Stimulated activated effector memory CD8-positive, alpha-beta T cell treated with anti-CD3 and anti-CD28 coated beads, Interleukin-12 subunit alpha, Interleukin-12 subunit beta, amount 100 ng/mL, for 72 hours (primary cell): ENCODE measurements at regions not wholly inside any gene's neighbourhood (a gene's known extent, or its start where the extent isn't known, plus 50 kb on each side); places are given as distances from the start of the nearest gene placed in this dataset.

ENCODE experiments used
- ATAC-seq: fragments of 150-1000 bp; cut with Tn5 transposase; 2 replicates; pipeline ENCODE4 v1.10.0; 2021
- DNase-seq, 2 donors: peaks; one replicate each; pipeline ENCODE4 v3.0.0; 2021 to 2022; ENCODE audit warnings: low spot score in 2 of 2
- H3K27ac Mint-ChIP-seq: one replicate; pipeline ENCODE4 v1.8.0; 2022; ENCODE audit warnings: mild to moderate bottlenecking, mixed read lengths
- H3K36me3 Mint-ChIP-seq: one replicate; pipeline ENCODE4 v1.8.0; 2022; ENCODE audit warnings: mild to moderate bottlenecking, mixed read lengths
- H3K4me1 Mint-ChIP-seq: one replicate; pipeline ENCODE4 v1.8.0; 2022; ENCODE audit warnings: mixed read lengths
- H3K4me3 Mint-ChIP-seq: one replicate; pipeline ENCODE4 v1.8.0; 2022; ENCODE audit warnings: mild to moderate bottlenecking, mixed read lengths
- H3K9me3 Mint-ChIP-seq: one replicate; pipeline ENCODE4 v1.8.0; 2022; ENCODE audit warnings: mixed read lengths

DNA sequence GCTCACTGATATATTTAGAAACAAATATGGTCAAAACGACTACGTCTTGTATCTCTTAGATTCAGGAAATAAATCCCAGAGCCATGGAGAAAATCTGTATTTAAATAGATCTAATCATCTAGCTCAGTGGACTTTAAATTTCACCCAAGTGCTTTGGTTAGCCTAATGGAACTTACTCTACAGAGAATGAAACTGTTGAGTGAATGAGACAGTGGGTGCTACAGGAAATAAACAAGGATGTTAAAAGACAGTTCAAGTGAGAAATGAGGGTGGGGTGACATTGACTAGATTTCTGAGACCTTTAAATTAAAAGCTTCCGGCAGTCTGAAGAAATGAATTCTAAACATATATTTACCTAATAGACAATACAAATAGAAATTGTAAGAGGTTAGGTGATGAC is 2197.0 kb downstream of the ARAP2 start:
- no peak for ATAC-seq
- no peak for DNase-seq
- Mint-ChIP-seq H3K27ac (no peak overlapping the region), H3K4me3 (no peak overlapping the region), H3K4me1 (no peaks in the 10 kb centered on the region), H3K9me3 (peaks cover 17% of the 10 kb centered on the region), H3K36me3 (no peaks in the 10 kb centered on the region)

DNA sequence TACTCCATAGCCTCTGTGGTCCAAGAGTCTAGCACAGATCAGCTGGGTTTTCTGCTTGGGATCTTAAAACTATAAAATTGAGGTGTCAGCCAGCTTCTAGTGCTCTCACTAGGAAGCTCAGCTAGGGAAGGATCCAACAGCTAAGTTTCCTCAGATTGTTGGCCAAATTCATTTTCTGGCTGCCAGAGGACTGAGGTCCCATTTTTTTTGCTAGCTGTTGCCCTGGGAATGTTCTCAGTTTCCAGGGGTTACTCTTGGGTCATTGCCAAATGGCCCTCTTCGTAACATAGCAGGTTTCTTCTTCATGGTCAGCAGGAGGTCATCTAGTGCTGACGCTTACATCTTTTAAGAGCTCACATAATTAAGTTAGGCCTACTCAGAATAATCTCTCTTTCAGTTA is 2178.2 kb downstream of the ARAP2 start:
- ATAC-seq (no peak), DNase-seq (no peak)
- Mint-ChIP-seq H3K36me3 (no peaks in the 10 kb centered on the region), H3K4me1 (no peaks in the 10 kb centered on the region), H3K27ac (no peak overlapping the region), H3K4me3 (no peak overlapping the region), H3K9me3 (peaks cover 11% of the 10 kb centered on the region)

DNA sequence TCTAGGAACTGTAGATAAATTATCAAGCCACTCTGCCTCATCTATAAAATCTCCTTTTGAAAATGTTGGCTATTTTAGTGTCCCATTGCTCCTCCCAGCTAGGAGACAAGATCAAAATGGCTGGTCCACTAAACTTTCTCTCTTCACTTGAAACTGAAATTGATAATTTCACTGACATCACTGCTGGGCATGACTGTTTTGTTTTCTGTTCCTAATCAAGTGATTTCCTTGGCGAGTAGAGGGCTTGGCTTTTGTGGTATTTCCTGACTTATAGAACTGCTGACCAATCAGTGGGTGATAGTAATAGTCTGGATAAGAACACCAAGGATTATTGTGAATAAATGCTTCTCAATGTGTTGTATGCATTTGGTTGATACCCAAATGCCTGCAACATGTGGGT is 2152.9 kb downstream of the ARAP2 start:
- Mint-ChIP-seq H3K4me3 (no peak overlapping the region), H3K27ac (no peak overlapping the region), H3K4me1 (no peaks in the 10 kb centered on the region), H3K9me3 (peaks cover 14% of the 10 kb centered on the region), H3K36me3 (no peaks in the 10 kb centered on the region)
- DNase-seq (no peak), ATAC-seq (no peak)

GRCh38 chr4:34094114-34094513 is 2150.2 kb downstream of the ARAP2 start:
- Mint-ChIP-seq H3K4me1 (no peaks in the 10 kb centered on the region), H3K9me3 (peaks cover 12% of the 10 kb centered on the region), H3K36me3 (no peaks in the 10 kb centered on the region), H3K27ac (no peak overlapping the region), H3K4me3 (no peak overlapping the region)
- ATAC-seq (no peak), DNase-seq (no peak)

- DNase-seq = no peak
- peaks cover 15% of the 10 kb centered on the region for H3K9me3 Mint-ChIP-seq
These were observed 2139.0 kb downstream of the ARAP2 start for GRCh38 chr4:34105311-34105710.

DNA sequence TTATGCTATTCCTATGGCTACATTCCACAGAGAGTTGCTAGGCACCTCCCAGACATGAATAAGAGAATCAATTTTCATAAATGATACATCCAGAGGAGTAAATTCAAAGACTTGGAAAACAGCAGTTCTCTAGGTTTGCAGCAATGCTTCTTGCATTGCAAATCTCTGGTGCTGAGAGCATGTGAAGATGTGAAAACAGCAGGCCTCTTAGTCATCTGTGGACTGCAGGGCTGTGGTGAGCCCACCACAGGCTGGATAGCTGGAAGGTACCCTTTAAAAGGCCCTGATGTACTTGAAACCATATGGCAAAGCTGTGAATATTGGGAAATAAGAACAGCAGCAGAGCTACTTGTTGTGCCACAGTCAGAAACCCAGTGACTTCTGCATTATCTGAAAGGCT is 2135.9 kb downstream of the ARAP2 start:
- peaks cover 12% of the 10 kb centered on the region for H3K9me3 Mint-ChIP-seq
- DNase-seq = no peak
- H3K36me3 Mint-ChIP-seq = no peaks in the 10 kb centered on the region
- H3K4me3 Mint-ChIP-seq = no peak overlapping the region
- no peak overlapping the region for H3K27ac Mint-ChIP-seq
- ATAC-seq = no peak
- no peaks in the 10 kb centered on the region for H3K4me1 Mint-ChIP-seq

More at GRCh38 chr4:34105311-34105710, 2139.0 kb downstream of the ARAP2 start:
- H3K27ac Mint-ChIP-seq = no peak overlapping the region
- H3K4me3 Mint-ChIP-seq = no peak overlapping the region
- H3K4me1 Mint-ChIP-seq = no peaks in the 10 kb centered on the region
- no peaks in the 10 kb centered on the region for H3K36me3 Mint-ChIP-seq
- ATAC-seq = no peak

- Mint-ChIP-seq H3K9me3 (peaks cover 5% of the 10 kb centered on the region), H3K36me3 (no peaks in the 10 kb centered on the region), H3K4me1 (no peaks in the 10 kb centered on the region), H3K4me3 (no peak overlapping the region), H3K27ac (no peak overlapping the region)
- no peak for DNase-seq
- ATAC-seq = no peak
These were observed 2131.7 kb downstream of the ARAP2 start for GRCh38 chr4:34112573-34112972.

- H3K4me3 Mint-ChIP-seq = no peak overlapping the region
- H3K9me3 Mint-ChIP-seq = peaks cover 23% of the 10 kb centered on the region
- no peak for DNase-seq
- H3K36me3 Mint-ChIP-seq = no peaks in the 10 kb centered on the region
- no peak overlapping the region for H3K27ac Mint-ChIP-seq
- H3K4me1 Mint-ChIP-seq = no peaks in the 10 kb centered on the region
- no peak for ATAC-seq
These were observed 2105.9 kb downstream of the ARAP2 start for GRCh38 chr4:34138385-34138784.

GRCh38 chr4:34139346-34139745 is 2105.0 kb downstream of the ARAP2 start:
- H3K4me1 Mint-ChIP-seq = no peaks in the 10 kb centered on the region
- no peak for ATAC-seq
- DNase-seq = no peak

DNA sequence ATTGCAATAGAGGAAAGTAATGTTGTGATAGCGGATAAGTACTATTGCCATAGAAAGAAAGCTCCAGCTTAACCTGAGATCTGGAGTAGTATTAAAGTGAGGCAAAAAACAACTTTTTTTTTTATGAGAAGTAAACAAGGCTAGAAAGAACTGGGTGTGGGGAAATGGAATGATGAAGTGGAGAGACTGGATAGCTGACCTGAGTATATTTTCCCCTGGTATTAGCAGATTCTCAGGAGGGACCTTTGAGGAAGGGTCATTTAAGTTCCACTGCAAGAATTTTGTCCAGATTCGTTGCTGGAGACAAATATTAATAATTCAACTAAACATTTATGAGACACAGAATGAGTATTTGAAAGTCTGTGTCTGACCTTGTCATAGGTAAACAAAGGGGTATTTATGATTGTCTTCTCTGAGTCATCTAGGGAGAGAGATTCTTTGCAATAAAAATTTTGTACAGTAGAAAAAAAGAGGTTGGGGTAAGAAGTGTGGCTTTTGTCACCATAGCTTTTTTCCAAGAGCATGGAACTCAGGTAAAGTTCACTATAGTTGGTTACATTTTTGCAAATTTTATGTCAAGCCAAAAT is 2095.9 kb downstream of the ARAP2 start:
- Mint-ChIP-seq H3K36me3 (no peaks in the 10 kb centered on the region), H3K9me3 (peaks cover 4% of the 10 kb centered on the region), H3K4me1 (no peaks in the 10 kb centered on the region), H3K4me3 (no peak overlapping the region), H3K27ac (no peak overlapping the region)
- ATAC-seq (no peak), DNase-seq (no peak)

More at GRCh38 chr4:34139346-34139745, 2105.0 kb downstream of the ARAP2 start:
- peaks cover 19% of the 10 kb centered on the region for H3K9me3 Mint-ChIP-seq
- H3K27ac Mint-ChIP-seq = no peak overlapping the region
- no peaks in the 10 kb centered on the region for H3K36me3 Mint-ChIP-seq
- no peak overlapping the region for H3K4me3 Mint-ChIP-seq

DNA sequence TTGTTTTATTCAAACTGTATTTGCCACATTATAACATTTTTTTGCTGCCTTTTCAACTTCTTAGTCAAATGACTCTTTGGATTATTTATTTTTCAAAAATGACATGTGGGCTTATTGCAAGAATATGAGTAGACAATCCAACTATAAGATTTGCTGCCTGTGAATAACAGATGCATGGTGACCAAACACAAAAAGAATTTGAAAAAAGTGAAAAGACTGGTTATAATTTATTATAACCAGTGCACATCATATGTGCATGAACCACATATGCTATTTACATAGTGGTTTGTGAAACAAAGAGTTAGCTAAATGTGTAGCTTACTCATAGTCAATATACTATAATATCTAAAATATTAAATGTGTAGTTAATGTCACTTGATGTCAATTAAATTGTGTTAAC is 2086.8 kb downstream of the ARAP2 start:
- H3K9me3 Mint-ChIP-seq = peaks cover 27% of the 10 kb centered on the region
- no peak overlapping the region for H3K4me3 Mint-ChIP-seq
- ATAC-seq = no peak
- DNase-seq = no peak
- H3K36me3 Mint-ChIP-seq = no peaks in the 10 kb centered on the region
- no peak overlapping the region for H3K27ac Mint-ChIP-seq
- H3K4me1 Mint-ChIP-seq = no peaks in the 10 kb centered on the region

GRCh38 chr4:34158878-34159277 is 2085.4 kb downstream of the ARAP2 start:
- no peak for ATAC-seq
- Mint-ChIP-seq H3K4me3 (no peak overlapping the region), H3K4me1 (no peaks in the 10 kb centered on the region), H3K36me3 (no peaks in the 10 kb centered on the region), H3K27ac (no peak overlapping the region), H3K9me3 (peaks cover 36% of the 10 kb centered on the region)
- no peak for DNase-seq

- no peak for DNase-seq
- no peak overlapping the region for H3K27ac Mint-ChIP-seq
- no peaks in the 10 kb centered on the region for H3K4me1 Mint-ChIP-seq
- peaks cover 8% of the 10 kb centered on the region for H3K9me3 Mint-ChIP-seq
- no peak for ATAC-seq
- no peaks in the 10 kb centered on the region for H3K36me3 Mint-ChIP-seq
- no peak overlapping the region for H3K4me3 Mint-ChIP-seq
These were observed 2073.4 kb downstream of the ARAP2 start for GRCh38 chr4:34170946-34171345.

DNA sequence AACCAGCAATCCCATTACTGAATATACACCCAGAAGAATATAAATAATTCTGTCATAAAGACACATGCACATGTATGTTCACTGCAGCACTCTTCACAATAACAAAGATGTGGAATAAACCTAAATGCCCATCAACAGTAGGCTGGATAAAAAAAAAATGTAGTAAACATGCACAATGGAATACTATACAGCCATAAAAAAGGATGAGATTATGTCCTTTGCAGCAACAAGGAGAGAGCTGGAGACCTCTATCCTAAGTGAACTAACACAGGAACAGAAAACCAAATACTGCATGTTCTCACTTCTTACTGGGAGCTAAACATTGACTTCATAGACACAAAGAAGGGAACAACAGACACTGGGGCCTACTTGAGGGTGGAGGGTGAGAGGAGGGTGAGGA is 2067.7 kb downstream of the ARAP2 start:
- Mint-ChIP-seq H3K27ac (no peak overlapping the region), H3K36me3 (no peaks in the 10 kb centered on the region), H3K4me1 (no peaks in the 10 kb centered on the region), H3K9me3 (peaks cover 6% of the 10 kb centered on the region), H3K4me3 (no peak overlapping the region)
- ATAC-seq = no peak
- no peak for DNase-seq

GRCh38 chr4:34178476-34178875 is 2065.8 kb downstream of the ARAP2 start:
- H3K36me3 Mint-ChIP-seq = no peaks in the 10 kb centered on the region
- DNase-seq = no peak

DNA sequence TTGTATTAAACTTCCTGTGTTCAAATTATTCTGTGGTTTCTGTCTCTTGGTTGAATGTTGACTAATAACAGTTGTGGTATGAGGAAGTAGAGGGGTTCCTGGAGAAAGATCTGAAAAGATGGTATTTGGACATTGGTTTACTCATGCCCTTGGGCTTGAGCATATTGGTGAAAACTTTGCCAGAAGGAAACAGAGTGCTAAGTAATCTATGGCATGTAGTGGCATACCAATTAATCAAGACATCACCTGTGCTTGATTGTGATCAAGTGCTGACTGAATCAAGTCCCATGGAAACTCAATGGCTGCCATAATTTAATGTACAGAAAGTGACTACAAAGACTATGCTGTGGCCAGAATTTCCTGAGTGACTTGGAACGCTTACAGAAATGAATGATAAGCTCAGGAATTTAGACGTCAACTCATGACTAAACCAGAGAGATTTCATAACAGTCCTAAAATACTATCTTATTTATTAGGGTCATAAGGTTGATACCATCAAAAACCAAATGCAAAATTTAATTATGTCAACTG is 2062.9 kb downstream of the ARAP2 start:
- Mint-ChIP-seq H3K4me1 (no peaks in the 10 kb centered on the region), H3K27ac (no peak overlapping the region), H3K4me3 (no peak overlapping the region), H3K9me3 (peaks cover 15% of the 10 kb centered on the region), H3K36me3 (no peaks in the 10 kb centered on the region)
- DNase-seq (no peak), ATAC-seq (no peak)

More at GRCh38 chr4:34178476-34178875, 2065.8 kb downstream of the ARAP2 start:
- no peak for ATAC-seq
- Mint-ChIP-seq H3K4me1 (no peaks in the 10 kb centered on the region), H3K27ac (no peak overlapping the region), H3K4me3 (no peak overlapping the region), H3K9me3 (peaks cover 6% of the 10 kb centered on the region)

- Mint-ChIP-seq H3K4me1 (no peaks in the 10 kb centered on the region), H3K27ac (no peak overlapping the region), H3K4me3 (no peak overlapping the region), H3K9me3 (peaks cover 15% of the 10 kb centered on the region), H3K36me3 (no peaks in the 10 kb centered on the region)
- no peak for DNase-seq
- no peak for ATAC-seq
These were observed 2062.4 kb downstream of the ARAP2 start for GRCh38 chr4:34181891-34182290.
